GM21723 (cell line): ENCODE measurements at regions not wholly inside any gene's neighbourhood (a gene's known extent, or its start where the extent isn't known, plus 50 kb on each side); places are given as distances from the start of the nearest gene placed in this dataset.
"Not testable (repeated sequence)": the region's sequence is repeated elsewhere in the genome, so short reads cannot be mapped to it uniquely, and the experiment has no call there.

Source experiments
- ATAC-seq: cut with Tn5 transposase; IDR thresholded peaks from one replicate; pipeline ENCODE4 v1.9.1; 2021; ENCODE audit warnings: mild to moderate bottlenecking, moderate library complexity; ENCODE audit not compliant: unreplicated experiment

DNA sequence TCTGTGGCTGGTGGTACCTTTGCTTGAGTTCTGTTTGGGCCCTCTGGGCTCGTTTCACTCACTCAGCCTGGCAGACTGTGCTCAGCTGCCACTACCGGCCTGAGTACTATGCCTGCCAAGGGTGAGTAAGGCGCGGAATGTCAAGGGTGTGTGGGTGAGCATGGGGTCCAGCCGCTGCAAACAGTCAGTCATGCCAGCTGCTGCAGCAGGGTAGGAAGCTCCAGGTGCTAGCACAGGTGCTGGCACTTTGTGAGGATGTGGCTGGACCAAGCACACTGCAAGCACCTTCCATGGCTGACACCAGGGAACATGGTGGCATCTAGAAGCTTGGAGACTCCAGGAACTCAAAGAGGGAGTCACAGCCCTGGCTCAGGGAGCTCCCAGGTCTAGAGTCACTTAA is 368.6 kb upstream of the ACO1 start:
- no peak for ATAC-seq

DNA sequence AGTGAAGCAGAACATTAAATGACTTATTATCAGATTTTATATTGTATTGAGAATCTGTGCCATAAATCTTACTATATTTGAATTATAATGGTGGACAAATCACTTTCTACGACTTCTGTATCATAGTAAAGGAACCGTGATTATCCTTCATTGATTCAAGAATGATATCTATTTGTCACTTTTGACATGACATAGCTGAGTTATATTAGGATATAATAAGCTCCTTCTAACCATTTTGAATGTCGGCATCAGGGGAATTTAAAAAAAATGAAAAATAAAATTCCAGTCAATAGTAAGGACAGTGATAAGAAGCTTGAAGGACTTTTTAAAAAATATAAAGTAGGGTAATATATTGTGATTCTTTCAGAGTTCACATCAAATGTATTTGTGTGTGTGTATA is 338.9 kb upstream of the ACO1 start:
- no peak for ATAC-seq

DNA sequence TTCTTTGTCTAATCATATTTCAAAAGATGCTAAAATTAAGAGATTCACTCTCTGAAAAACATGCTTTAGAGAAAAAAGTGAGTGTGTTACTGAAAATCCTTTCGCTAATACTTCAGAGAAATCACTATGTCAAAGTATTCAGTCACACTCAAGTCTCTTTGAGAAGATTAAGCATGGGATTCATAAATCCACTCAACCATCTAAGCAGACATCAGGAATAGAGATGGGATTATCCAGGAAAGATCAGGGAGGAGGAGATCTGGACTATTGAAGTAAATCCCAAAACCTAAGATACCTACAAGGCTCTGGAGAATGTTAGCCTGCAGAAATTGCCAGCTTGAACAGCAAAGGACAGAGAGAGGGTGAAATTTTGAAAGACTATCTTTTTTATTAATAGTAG is 317.2 kb upstream of the ACO1 start:
- ATAC-seq, result no peak

DNA sequence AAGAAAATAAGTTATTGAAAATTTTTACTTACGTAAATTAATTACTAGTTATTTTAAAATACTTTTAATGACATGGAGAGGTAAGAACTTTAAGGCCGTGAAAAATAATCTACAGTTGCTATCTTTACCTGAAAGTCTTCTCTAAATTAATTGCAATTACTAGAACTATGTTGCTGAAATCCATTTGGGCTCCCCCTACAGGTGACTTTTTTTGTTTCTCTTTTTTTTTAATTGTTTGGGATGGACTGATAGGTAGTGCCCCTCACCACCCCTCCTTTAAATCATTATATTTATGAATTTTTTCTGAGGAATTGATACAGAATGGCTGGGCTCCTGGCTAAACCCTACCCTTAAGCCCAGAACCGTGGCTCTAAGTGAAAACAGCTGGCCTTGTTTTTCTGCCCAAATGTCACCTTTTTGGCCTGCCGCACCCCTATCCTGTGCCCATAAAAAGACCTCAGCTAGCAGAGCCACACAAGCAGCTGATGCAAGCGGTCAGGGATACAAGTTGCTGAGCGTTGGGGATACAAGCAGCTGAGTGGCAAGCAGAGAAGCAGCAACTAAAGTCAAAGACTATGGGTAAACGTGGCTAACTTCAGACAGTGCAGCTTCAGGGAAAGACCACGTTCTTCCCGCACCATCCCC is 315.2 kb upstream of the ACO1 start:
- ATAC-seq, result no peak

DNA sequence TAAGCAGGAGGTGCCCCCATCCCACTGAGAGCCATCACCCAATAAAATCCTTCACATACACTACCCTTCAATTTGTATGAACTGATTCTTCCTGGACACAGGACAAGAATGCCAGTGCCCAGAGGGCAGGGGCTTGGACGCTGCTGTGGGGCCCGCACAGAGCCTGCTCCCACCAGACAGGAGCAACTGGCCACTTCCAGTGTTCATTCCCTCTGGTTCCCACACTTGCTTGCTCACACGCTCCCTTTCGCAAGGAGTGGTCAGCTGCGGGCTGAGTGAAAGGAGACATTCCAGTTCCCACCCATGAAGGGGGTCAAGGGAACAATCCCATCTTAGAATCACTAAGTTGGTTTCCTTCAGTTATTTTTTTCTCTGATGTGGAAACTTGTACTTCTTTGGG is 314.5 kb upstream of the ACO1 start:
- ATAC-seq, result no peak

DNA sequence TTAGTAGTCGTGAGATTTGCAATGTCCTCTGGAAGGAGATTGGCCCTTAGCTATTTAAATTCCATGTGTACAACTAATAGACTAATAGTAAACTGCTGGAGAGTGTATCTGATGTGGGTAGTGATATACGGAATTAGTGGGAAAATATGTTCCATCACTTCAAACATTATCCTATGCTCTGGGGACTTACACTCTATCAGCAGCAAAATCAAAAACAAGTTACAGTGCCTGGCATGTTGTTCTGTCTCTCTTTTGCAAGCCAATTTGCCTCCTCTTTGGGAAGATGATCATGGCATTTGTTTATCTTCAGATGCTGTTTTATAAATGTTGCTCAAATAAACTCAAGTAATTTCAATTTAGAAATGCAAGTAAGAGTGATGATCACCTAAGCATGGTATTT is 311.9 kb upstream of the ACO1 start:
- no peak for ATAC-seq

DNA sequence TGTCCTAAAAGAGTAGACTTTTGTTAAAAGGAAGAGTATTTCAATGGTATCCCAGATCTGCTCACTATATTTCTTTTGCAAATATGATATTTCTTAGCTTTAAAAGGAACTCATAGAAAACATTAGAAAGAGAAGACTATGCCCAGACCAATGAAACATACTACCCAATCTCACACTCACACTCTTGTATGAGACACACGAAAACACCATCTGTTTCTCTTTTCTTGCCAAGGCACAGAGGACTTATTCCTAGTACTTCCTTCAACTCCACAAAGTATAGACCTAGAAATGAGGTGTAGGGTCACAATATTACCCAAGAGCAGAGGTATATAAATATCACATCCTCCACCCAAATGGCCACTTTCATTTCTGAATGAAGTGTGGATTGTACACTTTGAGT is 292.4 kb upstream of the ACO1 start:
- no peak for ATAC-seq

DNA sequence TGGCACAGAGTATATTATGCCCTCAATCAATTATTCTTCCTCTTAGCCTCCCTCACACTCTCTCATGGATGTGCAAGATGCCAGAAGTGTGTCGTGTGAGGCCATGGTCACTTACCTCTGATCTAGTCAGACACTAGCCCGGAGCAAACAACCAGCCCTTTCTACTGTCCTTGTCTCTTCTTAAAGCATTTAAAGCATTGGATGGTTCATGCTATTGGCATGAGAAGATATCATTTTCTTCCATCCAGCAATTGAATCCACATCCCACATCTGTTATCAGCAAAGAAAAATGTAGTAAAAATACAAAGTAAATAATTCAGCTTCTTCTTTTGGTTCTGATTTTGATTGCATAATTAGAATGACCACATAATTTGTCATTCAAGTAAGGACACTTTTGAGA is 267.2 kb upstream of the ACO1 start:
- no peak for ATAC-seq

DNA sequence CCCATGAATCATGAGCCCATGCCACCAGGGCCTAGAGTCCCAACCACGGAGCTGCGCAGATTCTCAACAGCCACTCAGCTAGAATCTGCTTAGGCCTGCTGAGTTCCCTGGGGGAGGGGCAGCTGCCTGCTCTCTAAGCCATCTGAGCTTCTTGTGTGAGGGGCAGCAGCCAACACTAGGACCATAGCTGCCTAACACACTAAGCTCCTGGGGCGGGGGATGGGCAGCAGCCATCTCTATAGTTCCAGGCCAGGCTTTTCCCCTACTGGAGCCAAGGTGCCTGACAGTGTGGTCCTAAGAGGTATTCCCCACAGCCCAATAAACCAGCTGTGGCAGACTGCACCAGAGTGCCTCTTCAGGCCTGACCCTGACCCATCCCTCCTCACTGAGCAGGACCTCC is 255.9 kb upstream of the ACO1 start:
- no peak for ATAC-seq

DNA sequence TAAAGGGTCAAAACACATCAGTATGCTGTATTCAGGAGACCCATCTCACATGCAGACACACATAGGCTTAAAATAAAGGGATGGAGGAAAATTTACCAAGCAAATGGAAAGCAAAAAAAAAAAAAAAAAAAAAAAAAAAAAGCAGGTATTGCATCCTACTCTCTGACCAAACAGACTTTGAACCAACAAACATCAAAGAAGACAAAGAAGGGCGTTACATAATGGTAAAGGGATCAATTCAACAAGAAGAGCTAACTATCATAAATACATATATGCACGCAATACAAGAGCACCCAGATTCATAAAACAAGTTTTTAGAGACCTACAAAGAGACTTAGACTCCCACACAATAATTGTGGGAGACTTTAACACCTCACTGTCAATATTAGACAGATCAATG is 253.7 kb upstream of the ACO1 start:
- not testable (repeated sequence) for ATAC-seq

DNA sequence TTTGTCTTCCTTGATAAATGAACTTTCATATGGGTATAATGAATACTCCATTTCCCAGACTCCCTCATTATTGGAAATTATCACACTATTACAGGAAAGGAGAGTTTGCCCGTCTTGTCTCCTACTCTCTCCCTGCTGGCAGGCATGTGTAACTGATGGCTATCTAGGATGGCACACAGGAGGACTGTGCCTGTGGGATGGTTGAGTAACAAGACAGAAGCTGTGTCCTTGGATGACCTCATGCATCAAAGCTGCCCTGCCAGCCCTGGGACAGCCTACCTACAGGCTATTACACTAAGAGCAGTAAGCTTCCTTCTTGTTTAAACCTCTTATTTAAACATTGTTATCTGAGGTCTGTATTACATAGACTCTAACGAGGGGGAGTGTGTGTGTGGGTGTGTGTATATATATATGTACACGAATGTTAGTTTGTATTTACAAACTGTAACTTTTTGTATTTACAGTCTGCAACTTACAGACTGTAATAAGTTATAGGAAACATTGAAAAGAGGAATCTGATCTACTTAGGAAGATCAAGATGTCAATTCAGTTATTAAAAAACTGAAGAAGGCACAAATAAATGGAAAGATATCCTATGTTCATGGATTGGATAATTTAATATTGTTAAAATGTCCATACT is 247.6 kb upstream of the ACO1 start:
- no peak for ATAC-seq

DNA sequence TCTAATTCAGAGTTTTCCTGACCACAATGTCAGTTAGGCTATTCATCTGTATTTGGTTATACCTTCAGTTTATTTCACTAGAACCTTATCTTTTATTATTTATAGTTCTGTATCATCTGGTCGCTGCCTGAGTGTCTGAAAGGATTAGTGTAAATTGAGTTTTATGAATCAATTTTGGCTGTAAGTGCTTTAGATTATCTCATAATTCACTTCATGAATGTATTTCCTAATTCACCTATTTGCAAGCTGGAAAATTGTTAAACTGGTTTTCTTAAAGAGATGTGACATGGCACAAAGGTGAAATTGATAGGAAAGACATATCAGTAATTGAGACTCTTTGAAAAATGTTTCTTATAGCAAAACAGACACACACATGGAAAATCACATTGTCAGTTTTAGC is 242.4 kb upstream of the ACO1 start:
- ATAC-seq, result no peak

DNA sequence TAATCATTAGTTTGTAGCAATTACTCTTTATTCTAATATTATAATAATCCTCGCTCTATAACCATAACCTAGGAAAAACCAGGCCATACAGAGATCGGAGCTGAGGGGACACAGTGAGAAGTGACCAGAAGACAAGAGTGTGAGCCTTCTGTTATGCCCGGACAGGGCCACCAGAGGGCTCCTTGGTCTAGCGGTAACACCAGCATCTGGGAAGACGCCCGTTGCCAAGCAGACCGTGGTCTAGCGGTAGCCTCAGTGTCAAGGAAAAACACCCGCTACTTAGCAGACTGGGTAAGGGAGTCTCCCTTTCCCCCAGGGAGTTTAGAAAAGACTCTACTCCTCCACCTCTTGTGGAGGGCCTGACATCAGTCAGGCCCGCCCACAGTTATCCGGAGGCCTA is 235.9 kb upstream of the ACO1 start:
- ATAC-seq, result not testable (repeated sequence)

DNA sequence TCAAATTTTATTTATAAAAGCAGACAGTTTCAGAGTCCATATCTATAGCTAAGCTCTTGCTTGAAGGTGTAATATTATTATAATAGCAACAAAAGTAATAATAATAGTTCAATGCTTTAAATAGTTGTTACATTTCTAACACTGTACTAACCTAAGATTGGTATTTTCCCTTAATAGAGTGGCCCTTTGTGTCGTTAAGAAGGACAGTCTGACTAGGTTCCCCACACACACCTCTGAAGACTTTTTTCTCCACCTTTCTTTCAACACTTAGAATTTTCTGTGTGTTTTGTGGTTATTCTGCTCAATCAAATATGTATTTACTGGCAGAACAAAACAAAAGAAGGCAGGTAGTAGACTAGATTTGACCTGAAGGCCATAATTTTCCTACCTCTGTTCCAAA is 223.2 kb upstream of the ACO1 start:
- peak; percentile 10 for ATAC-seq

DNA sequence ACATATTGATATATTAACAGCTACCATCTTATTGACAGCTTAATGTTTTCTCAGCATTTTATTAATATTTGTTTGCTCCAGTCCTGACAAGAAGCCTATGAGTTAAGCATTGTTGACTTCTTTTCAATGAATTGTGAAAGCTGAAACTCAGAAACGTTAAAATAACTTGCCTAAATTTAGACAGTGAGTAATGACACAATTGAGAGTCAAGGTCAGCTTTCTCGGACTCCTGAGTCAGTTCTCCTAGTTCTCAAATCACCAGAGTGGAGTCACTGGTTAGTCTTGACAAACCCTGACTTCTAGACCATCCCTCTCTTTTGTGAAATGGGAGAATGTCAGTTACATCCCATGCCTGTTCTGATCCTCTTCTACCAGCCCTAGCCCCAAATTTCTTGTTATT is 222.7 kb upstream of the ACO1 start:
- ATAC-seq, result peak; percentile 95

DNA sequence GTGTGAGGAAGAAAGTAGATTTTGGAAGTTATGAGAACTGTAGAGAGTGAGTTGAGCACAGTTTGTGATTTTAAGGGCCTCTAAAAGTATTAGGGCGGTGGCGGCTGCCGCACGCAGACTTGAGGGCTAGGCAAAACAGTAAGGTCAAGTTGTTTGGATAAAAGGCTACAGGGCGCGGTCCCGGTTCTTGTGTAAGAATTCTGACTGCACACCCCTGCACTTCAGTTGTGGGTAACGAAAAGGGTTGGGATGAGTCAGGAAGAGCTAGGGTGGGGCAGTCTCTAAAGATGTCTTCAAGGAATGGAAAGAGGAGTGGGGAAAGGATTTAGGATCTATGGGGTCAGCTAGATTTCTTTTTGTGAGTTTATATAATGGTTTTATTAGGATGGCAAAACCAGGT is 218.1 kb upstream of the ACO1 start:
- not testable (repeated sequence) for ATAC-seq

DNA sequence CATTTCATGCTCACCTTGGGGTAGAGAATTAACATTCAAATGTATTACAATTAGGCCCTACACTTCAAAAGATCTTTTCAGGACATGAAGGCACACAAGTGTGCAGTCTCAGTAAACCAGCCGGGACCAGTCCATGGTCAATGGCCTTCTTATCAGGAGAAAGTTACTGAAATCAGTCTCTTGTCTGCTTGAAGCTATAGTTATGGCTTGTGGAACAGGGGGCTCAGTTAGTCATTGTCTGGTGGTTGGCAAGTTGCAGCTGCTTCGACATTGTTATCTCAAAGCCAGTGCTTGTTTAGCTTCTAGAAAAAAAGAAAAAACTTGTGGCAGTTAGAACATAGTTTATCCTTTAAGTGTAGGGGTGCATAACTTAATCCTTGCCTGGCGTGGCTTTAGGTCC is 213.1 kb upstream of the ACO1 start:
- no peak for ATAC-seq

DNA sequence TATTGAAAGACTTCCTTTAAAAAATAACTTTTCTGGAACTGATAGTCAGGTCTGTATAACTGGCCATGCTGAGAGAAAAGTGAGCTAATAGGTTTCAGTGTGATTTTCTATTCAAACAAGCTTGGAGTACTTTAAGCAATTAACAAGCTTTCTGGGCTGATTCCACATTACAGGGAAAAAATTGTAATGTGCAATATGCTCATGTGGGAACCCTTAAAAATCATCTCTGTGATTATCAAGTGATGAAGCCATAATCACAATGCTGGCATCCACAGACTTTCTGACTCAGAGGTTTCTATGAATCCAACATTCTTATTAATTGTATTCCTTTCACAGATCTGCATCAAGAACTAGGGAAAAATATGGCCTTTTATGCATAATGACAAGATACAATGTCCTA is 212.2 kb upstream of the ACO1 start:
- no peak for ATAC-seq

DNA sequence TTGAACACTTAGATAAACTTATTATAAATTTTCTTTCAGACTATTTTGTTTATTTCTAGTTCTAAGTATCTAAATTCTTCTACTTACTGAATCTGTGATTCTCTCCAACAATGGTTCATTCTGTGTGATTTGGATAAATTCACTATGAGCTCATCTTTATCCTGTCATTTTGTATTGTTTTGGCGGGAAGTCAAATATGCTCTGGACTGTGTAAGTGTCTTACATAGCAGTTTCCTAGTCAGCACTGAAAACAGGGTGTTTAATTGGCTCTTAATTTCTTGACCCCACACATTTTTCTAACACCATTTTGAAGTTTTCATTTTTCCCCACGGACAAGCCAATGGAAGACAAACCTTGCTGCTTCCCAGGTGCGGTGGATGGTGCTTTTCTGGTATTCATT is 207.0 kb upstream of the ACO1 start:
- ATAC-seq, result no peak

DNA sequence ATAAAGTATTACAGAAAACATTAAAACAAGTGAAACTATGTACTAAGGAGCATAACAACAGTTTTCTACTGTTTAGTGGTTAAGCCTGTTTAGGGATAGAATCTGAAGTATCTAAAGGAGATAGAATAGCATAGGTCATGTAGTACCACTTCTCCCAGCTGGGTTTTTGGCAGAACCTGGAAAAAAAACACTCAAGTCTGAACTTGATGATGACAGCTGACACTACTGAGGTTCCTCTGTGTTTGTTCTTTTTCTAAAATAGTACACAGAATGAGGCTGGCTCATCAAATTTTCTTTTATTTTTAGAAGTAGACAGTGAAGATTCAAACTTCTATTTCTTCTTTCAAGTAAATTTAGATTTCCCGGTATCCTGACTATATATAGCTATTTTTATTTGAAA is 203.8 kb upstream of the ACO1 start:
- no peak for ATAC-seq

DNA sequence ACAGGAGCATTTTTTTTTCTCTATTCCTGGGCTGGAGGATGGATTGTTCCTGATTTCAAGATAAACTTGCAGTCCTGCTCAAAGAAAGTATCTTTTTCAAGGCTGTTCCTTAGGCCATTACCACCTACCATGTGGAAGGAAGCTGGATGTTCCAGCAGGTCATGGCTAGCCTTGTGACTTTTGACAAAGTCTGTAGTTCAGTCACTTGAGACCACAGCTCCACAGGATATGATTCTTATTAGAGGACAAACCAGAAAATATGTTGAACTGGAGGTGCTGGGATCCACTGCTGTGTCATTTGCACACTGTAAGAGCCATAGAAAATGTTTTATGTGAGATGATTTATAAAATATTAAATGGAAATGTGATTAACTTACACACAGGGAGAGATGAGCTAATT is 184.2 kb upstream of the ACO1 start:
- no peak for ATAC-seq

DNA sequence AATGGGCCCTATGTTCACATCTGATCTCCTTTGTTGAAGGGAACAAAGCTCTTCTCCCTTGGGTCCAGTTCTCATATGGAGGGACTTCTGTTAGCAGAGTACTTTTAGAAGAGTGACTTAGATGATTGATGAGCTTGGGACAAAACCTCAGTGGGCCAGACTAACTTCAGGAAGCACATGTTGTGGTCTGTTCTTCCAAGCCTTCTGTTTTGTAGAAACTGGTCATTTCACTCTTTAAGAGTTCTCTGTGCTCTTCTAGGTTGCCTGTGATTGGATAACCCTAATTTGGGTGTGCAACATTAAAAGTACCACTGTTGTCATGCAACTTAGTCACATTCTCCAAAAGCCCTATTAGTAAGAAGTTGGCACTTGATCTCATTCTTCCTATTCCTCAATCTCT is 183.5 kb upstream of the ACO1 start:
- no peak for ATAC-seq

DNA sequence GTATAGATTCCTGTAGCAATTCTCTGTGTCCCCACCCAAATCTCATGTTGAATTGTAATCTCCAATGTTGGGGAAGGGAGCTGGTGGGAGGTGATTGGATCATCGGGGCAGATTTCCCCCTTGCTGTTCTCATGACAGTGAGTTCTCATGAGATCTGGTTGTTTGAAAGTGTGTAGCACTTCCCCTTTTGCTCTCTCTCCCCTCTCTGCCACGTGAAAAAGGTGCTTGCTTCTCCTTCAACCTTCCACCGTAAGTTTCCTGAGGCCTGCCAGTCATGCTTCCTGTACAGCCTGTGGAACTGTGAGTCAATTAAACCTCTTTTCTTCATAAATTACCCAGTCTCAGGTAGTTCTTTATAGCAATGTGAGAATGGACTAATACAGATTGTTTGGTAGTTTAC is 175.3 kb upstream of the ACO1 start:
- ATAC-seq, result not testable (repeated sequence)
